NCI-H510A treated with DMSO at 0.1 percent for 48 hours (cell line): ENCODE measurements at regions not wholly inside any gene's neighbourhood (a gene's known extent, or its start where the extent isn't known, plus 50 kb on each side); places are given as distances from the start of the nearest gene placed in this dataset.
"Not testable (repeated sequence)": the region's sequence is repeated elsewhere in the genome, so short reads cannot be mapped to it uniquely, and the experiment has no call there.

Source experiments
- DNase-seq: peaks from one replicate; lab custom pipeline; 2025; lab: John Stamatoyannopoulos, UW

DNA sequence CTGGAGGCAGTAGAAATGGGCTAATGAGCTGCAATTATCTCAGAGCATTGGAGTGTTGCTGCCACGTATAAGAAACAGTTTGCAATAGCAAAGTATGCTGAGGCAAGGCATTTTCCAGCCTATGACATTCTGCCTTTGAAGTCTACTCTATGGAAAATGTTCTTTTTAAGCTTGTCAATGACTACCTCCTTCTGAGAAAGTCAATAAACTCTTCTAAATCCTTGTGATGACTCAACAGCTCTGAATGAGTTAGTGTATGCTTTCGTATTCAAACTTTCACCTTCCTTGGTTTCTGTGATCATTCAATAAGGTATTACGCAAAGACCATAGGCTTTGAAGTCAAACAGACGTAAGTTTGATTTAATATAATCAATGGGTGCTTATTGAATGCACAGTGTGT is 111.2 kb downstream of the CAPZA3 start:
- no peak for DNase-seq

GRCh38 chr12:18849761-18850160 is 111.8 kb downstream of the CAPZA3 start:
- no peak for DNase-seq

GRCh38 chr12:18850752-18851151 is 112.8 kb downstream of the CAPZA3 start:
- no peak for DNase-seq

DNA sequence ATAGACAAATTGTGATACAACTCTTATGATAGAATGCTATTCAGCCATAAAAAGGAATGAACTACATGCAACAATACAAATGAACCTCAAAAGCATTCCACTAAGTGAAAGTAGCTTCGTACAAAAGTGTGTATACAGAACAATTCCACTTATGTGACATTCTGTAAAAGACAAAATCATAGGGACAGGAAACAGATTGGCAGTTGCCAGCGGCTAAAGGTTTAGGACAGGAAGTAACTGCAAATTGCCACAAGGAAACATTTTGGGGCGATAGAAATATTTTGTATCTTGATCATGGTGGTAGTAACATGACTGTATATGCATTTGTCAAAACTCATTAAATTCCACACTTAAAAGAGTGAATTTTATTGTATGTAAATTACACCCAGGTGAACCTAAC is 113.4 kb downstream of the CAPZA3 start:
- no peak for DNase-seq

- DNase-seq = no peak
Measured at GRCh38 chr12:18853570-18854366, 115.8 kb downstream of the CAPZA3 start.

DNA sequence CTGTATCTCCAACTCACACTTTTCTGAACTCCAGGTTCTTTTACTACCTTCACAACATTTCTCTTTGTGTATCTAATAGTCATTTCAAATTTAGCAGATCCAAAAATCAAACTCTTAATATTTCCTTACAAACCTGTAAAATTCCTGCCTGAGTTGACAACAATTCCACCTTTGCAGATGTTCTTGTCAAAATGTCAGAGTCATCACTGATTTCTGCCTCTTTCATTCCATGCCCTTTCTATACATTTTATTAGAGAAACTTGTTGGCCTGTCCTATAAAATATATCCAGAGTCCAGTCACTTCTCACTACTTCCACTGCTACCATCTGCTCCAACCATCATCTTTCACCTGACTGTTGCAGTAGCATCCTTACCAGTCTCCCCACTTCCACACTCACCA is 119.7 kb downstream of the CAPZA3 start:
- no peak for DNase-seq

- DNase-seq = no peak
Measured at GRCh38 chr12:18859400-18859799, 121.5 kb downstream of the CAPZA3 start.

- peak; percentile 32 for DNase-seq
Measured at GRCh38 chr12:18861287-18861858, 123.5 kb downstream of the CAPZA3 start.

DNA sequence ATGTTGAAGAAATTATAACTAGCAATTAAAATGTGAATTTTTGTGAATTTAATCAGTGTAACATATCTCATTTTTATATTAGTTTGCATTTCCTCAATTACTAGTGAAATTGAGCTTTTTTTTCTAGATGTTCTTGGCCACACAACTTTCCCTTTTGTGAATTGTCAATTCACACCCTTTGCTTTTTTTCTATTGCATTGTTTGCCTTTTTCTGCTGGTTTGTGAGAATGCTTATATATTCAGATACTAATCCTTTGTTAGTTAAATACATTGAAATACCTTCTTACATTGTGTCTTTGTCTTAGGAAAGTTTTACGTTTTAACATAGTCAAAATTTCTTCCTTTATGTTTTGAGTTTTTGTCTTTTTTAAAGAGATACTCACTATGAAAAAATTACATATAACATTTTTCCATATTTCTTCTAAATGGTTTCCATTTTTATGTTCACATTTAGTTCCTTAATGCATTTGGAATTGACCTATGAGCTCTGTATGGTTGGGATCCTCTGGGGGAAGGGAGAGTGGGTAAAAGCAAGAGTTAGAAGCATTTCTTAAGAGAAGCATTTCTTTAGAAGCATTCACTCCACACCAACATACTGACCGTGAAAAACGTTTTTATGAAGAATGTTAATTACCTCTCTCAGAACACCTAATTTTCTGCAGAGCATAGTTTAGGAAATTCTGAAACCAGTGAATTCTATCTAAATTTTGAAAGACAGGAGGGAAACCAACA is 126.0 kb downstream of the CAPZA3 start:
- no peak for DNase-seq

GRCh38 chr12:18864900-18865561 is 127.1 kb downstream of the CAPZA3 start:
- DNase-seq = no peak

GRCh38 chr12:18868717-18869116 is 130.8 kb downstream of the CAPZA3 start:
- no peak for DNase-seq

DNA sequence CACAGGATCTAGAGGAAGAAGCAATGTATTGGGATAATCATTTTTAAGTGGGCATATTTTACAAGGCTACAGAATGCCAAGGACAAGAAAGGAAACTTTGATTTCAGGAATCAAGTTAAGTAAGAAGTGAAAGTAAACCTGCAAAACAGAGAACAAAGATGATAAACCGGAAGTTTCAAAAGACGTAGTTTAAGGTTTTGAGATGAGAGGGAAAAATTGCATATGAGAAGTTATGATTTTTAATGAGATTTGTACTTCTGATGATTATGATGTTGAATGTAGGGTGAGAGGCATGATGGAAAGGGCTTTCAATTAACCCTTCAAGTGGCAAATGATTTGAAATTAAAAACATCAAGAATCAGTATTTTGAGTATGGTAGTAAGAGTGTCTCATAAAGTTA is 134.9 kb downstream of the CAPZA3 start:
- DNase-seq = no peak

DNA sequence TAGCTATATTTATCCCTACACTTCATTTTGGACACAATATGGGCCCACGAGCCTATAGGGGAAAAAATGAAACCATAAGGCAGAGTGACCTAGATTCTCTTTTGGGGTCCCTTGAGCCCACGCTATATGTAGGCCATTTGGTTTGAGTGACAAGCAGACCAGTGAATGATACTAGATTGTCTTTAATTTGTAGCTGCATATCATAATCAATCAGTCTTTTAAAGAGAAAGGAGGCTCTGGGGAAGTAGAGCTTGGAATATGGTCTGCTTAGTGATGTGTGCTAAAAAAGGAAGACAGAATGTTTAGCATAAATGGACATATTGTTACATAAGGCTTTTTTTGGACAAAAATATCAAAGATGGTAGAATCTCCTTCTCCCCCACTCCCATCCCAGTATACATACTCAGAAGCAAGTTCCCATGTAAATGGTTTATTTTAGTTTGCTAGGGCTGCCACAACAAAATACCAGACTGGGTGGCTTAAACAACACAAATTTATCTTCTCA is 140.8 kb downstream of the CAPZA3 start:
- DNase-seq = no peak

DNA sequence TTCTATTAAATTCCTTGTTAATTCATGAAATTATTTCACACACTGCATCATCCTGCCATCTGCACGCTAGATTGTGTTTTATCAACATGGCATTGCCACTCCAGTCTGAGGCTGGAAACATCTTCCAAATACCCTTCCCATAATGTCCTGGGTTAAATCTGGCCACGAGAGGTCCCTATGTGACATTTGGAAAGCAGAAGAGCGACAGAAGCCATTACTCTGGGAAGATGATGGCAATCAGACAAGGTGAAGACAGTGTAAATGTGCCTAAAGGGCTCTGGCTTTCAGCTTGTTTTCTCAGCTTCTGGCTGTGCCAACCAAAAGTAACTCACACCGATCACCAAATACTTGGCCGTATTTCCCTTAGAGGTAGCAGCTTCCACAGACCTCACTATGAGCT is 144.8 kb downstream of the CAPZA3 start:
- no peak for DNase-seq

DNA sequence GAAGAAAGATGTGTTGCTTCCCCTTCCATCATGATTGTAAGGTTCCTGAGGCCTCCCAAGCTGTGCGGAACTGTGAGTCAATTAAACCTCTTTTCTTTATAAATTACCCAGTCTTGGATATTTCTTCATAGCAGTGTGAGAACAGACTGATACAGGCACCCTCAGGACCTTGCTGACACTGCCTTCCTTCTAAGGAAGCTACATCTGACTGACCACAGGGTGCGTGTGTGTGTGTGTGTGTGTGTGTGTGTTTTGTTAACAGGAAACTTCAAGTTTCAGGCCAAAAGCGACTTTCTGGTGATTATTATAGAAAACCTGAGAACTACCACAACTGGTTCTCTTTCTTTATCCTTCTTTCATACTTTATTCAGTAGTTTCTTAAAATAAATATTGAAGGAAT is 149.0 kb downstream of the CAPZA3 start:
- no peak for DNase-seq

DNA sequence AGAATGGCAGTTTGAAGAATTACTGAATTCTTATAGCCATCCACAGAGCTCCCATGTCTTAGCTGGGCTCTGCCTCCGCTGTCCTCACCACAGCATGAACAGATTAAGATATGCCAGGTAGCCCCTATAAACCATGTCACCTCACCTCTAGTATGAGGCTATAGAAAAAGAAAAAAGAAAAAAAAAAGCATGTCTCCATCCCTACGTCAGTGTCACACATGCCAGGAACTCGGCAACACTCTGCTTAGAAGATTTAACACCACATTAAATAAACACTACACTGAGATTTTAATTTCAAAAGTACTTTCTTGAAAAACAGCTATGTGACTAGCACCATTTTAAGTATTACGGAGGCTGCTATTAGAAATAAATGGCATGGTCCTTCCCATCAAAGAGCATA is 149.4 kb downstream of the CAPZA3 start:
- DNase-seq = no peak

DNA sequence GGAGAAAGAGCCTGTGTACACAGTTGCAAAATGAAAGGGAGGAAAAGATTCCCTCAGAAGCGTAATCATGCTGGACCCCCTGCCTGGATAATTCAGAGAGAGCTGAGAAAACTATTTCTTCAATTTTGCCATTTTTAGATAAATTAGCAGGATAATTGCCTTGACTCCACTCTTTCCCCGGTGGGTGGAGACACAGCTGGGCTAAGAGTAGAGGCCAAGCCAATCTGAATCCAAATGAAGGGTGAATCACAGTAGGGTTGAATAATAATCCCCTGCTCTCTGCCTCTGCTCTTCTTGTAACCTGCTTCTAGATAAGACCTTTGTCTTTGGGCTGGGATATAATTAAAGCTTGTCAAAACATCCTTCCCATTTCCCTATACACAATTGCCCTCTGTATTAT is 150.1 kb downstream of the CAPZA3 start:
- DNase-seq = no peak

DNA sequence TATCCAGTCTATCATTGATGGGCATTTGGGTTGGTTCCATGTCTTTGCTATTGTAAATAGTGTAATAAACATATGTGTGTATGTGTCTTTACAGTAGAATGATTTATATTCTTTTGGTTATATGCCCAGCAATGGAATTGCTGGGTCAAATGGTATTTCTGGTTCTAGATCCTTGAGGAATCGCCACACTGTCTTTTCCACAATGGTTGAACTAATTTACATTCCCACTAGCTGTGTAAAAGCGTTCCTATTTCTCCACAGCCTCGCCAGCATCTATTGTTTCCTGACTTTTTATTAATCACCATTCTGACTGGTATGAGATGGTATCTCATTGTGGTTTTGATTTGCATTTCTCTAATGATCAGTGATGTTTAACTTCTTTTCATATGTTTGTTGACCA is 152.7 kb downstream of the CAPZA3 start:
- not testable (repeated sequence) for DNase-seq

- DNase-seq = no peak
Measured at GRCh38 chr12:18895540-18895939, 157.6 kb downstream of the CAPZA3 start.

- no peak for DNase-seq
Measured at GRCh38 chr12:18895946-18896345, 158.0 kb downstream of the CAPZA3 start.

GRCh38 chr12:18897823-18898222 is 159.9 kb downstream of the CAPZA3 start:
- no peak for DNase-seq

GRCh38 chr12:18898470-18898869 is 160.6 kb downstream of the CAPZA3 start:
- DNase-seq = no peak
